GM10248 (cell line): ENCODE measurements at regions not wholly inside any gene's neighbourhood (a gene's known extent, or its start where the extent isn't known, plus 50 kb on each side); places are given as distances from the start of the nearest gene placed in this dataset.
"Not testable (repeated sequence)": the region's sequence is repeated elsewhere in the genome, so short reads cannot be mapped to it uniquely, and the experiment has no call there.

ENCODE experiments used
- CTCF ChIA-PET: fragments of 300-600 bp; sonication (Branson Sonifier 250); formaldehyde crosslinking; extraction: SDS; loops from one replicate; lab custom pipeline; 2021; ENCODE audit warnings: antibody characterized with exemption; lab: Yijun Ruan, JAX
- POLR2A ChIA-PET: fragments of 350-650 bp; sonication (Branson Sonifier 250); formaldehyde crosslinking; extraction: SDS; loops from one replicate; lab custom pipeline; 2020; ENCODE audit warnings: antibody characterized with exemption; lab: Yijun Ruan, JAX
- DNase-seq: peaks from one replicate; pipeline ENCODE4 v3.0.0; 2012; ENCODE audit errors: extremely low spot score
- CTCF ChIP-seq: IDR thresholded peaks from 2 replicates; pipeline ENCODE4 v1.5.1; 2012; ENCODE audit warnings: mild to moderate bottlenecking, low read depth; ENCODE audit errors: extremely low read depth, missing control alignments, control extremely low read depth

DNA sequence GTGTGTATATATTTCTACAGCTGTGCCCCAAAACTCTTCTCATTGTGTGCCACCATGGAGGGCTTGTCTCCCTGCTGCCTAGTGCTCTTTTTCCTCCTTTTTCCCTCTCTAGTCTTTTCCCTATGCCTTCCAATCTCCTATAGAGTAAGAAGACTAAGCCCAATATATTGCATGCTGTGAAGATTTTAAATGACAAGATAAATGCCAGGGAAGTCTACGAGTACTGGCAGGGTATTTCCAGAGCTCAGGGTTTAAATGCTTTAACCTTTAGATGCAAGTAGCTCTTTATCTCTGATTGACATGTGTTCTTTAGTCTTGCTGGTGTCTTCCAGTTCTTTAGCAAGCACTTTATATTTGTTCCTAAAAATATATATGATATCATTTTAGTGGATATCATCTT lies 200.7 kb downstream of the SLITRK1 start:
- CTCF ChIA-PET, result interaction anchor here (1.5 kb wide), 1 partner anchor 17 kb away, joined by 4 read pairs; no protein-coding TSS in a partner anchor

GRCh38 chr13:83677985-83678384 lies 204.3 kb downstream of the SLITRK1 start:
- ChIA-PET POLR2A (no interaction called here), CTCF (interaction anchor here (1.1 kb wide), 1 partner anchor 25 kb away, joined by 3 read pairs; no protein-coding TSS in a partner anchor)
- no peak for TF ChIP-seq CTCF
- no peak for DNase-seq

More for the DNA sequence above, 200.7 kb downstream of the SLITRK1 start:
- no peak for DNase-seq
- POLR2A ChIA-PET, result no interaction called here
- no peak for TF ChIP-seq CTCF

- DNase-seq, result no peak
- no peak for TF ChIP-seq CTCF
- CTCF ChIA-PET, result no interaction called here
- POLR2A ChIA-PET, result no interaction called here
Measured at GRCh38 chr13:83672612-83673011, 209.7 kb downstream of the SLITRK1 start.

DNA sequence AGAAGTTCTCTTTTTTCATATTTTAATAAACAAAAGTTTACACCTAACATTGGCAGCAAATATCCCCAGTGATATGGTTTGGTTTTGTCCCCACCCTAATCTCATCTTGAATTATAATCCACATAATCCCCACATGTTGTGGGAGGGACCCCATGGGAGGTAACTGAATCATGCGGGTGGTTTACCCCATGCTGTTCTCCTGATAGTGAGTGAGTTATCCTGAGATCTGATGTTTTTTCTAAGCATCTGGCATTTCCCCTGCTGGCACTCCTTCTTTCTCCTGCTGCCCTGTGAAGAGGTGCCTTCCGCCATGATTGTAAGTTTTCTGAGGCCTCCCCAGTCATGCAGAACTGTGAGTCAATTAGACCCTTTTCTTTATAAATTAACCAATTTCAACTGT lies 214.7 kb downstream of the SLITRK1 start:
- ChIA-PET CTCF (no interaction called here), POLR2A (no interaction called here)
- TF ChIP-seq CTCF, result no peak
- DNase-seq, result no peak

DNA sequence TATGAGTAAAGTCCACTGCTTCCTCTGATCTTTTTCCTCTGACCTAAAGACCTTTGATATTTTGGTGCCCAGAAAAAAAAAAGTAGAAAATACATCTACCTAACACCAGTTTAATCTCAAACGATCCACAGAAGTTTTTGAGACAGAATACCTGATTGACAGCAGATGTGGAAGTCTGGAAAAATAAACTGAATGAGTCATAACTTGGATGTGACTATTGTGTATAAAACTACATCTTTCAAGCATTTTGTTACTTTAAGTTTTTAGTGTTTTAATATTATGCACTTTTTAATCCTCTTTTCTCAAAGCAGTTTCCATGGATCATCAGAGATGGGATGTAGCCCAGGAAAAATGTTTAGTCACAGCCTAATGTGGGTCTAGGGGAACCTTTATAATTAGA lies 216.1 kb downstream of the SLITRK1 start:
- no peak for TF ChIP-seq CTCF
- DNase-seq, result no peak
- ChIA-PET POLR2A (no interaction called here), CTCF (no interaction called here)

DNA sequence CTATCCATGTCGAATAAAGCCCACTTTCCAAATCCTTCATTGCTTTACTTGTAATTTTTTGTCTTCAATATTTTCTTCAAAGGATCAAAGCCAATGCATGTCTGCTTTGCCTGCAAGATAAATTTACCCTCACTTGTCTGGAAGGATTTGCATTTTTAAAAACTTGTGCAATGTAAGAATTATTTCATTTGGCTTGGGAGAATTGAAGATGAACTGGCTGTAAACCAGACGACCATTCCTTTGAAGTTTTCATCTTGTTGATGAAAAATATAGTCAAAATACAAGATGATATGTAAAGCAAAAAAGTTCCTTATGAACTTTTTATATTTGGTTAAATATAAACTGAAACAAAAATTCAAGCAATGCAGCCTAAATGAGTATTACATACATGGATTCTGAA lies 225.0 kb downstream of the SLITRK1 start:
- no peak for DNase-seq
- ChIA-PET CTCF (no interaction called here), POLR2A (no interaction called here)
- no peak for TF ChIP-seq CTCF

GRCh38 chr13:83642617-83643016 lies 239.7 kb downstream of the SLITRK1 start:
- POLR2A ChIA-PET, CTCF ChIA-PET, DNase-seq: not testable (repeated sequence)
